ENCODE measurements at regions not wholly inside any gene's neighbourhood (a gene's known extent, or its start where the extent isn't known, plus 50 kb on each side); places are given as distances from the start of the nearest gene placed in this dataset.

GRCh38 chr11:106619320-106619990 is 398.8 kb downstream of the GUCY1A2 start:
- Histone ChIP-seq H3K27me3 (no peaks in the 10 kb centered on the region), H3K4me1 (replicated peaks in 1 of 2) (no peaks in the 10 kb centered on the region), H3K4me3 (no peak overlapping the region), H3K27ac (no peak overlapping the region), H3K9me3 (replicated peaks in 1 of 3) (no peaks in the 10 kb centered on the region), H3K36me3 (replicated peaks in 1 of 2) (no peaks in the 10 kb centered on the region)
- 67 to 71% (median 71%) methylated on average over 2 of the region's 2 CpGs for WGBS, 4 donors
- no peak for DNase-seq
- intact Hi-C loops (cut with DNase I) = no loop called here
- TF ChIP-seq POLR2A (IDR thresholded peaks at IDR 0.05) = no peak
- TF ChIP-seq, protein P1, sequence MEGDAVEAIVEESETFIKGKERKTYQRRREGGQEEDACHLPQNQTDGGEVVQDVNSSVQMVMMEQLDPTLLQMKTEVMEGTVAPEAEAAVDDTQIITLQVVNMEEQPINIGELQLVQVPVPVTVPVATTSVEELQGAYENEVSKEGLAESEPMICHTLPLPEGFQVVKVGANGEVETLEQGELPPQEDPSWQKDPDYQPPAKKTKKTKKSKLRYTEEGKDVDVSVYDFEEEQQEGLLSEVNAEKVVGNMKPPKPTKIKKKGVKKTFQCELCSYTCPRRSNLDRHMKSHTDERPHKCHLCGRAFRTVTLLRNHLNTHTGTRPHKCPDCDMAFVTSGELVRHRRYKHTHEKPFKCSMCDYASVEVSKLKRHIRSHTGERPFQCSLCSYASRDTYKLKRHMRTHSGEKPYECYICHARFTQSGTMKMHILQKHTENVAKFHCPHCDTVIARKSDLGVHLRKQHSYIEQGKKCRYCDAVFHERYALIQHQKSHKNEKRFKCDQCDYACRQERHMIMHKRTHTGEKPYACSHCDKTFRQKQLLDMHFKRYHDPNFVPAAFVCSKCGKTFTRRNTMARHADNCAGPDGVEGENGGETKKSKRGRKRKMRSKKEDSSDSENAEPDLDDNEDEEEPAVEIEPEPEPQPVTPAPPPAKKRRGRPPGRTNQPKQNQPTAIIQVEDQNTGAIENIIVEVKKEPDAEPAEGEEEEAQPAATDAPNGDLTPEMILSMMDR (IDR thresholded peaks at IDR 0.05) = no peak

DNA sequence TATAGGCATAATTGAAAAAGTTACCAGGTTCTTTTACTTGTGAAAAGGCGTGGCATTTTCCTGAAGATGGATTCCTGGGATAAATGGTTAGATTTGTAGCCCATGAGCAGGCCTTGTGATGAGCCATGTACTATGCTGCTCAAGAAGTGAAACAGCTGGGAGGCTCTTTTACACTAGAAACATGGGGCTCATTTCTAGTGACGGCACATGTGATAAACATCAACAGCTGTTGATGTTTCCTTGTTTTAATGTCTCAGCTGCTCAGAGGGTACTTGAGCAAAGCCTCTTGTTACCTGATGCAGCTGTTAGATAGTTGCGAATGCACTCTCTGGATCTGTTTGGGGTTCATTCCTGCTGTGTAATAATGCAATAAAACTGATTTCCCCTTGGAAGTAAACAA is 396.8 kb downstream of the GUCY1A2 start:
- Histone ChIP-seq H3K27me3 (no peaks in the 10 kb centered on the region), H3K36me3 (replicated peaks in 1 of 2) (no peaks in the 10 kb centered on the region), H3K4me1 (replicated peaks in 1 of 2) (no peaks in the 10 kb centered on the region), H3K27ac (no peak overlapping the region), H3K4me3 (no peak overlapping the region), H3K9me3 (replicated peaks in 1 of 3) (no peaks in the 10 kb centered on the region)
- TF ChIP-seq, protein P1 (IDR thresholded peaks at IDR 0.05) = no peak
- no peak for TF ChIP-seq POLR2A (IDR thresholded peaks at IDR 0.05)
- intact Hi-C loops (cut with DNase I) = no loop called here
- whole genome bisulfite sequencing, 4 donors = 73 to 86% (median 83%) methylated on average over 3 of the region's 3 CpGs
- no peak for DNase-seq

Data from adrenal gland (tissue), 9 donors.